ENCODE measurements at regions not wholly inside any gene's neighbourhood (a gene's known extent, or its start where the extent isn't known, plus 50 kb on each side); places are given as distances from the start of the nearest gene placed in this dataset.

- TF ChIP-seq, protein P1, sequence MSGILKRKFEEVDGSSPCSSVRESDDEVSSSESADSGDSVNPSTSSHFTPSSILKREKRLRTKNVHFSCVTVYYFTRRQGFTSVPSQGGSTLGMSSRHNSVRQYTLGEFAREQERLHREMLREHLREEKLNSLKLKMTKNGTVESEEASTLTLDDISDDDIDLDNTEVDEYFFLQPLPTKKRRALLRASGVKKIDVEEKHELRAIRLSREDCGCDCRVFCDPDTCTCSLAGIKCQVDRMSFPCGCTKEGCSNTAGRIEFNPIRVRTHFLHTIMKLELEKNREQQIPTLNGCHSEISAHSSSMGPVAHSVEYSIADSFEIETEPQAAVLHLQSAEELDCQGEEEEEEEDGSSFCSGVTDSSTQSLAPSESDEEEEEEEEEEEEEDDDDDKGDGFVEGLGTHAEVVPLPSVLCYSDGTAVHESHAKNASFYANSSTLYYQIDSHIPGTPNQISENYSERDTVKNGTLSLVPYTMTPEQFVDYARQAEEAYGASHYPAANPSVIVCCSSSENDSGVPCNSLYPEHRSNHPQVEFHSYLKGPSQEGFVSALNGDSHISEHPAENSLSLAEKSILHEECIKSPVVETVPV (CRISPR knock-in tag; IDR thresholded peaks at IDR 0.05) = no peak
- TF ChIP-seq ZFP3 (CRISPR knock-in tag; IDR thresholded peaks at IDR 0.05) = no peak
- TF ChIP-seq CSDC2 (CRISPR knock-in tag; IDR thresholded peaks at IDR 0.05) = no peak
- no peak for TF ChIP-seq ZC3H10 (CRISPR knock-in tag; IDR thresholded peaks at IDR 0.05)
- no peak for TF ChIP-seq TOX (CRISPR knock-in tag; IDR thresholded peaks at IDR 0.05; ENCODE audit: borderline replicate concordance)
- TF ChIP-seq GLIS3 (CRISPR knock-in tag; IDR thresholded peaks at IDR 0.05) = no peak
- no peak for TF ChIP-seq ZFP30 (CRISPR knock-in tag; IDR thresholded peaks at IDR 0.05)
- TF ChIP-seq, protein P2, sequence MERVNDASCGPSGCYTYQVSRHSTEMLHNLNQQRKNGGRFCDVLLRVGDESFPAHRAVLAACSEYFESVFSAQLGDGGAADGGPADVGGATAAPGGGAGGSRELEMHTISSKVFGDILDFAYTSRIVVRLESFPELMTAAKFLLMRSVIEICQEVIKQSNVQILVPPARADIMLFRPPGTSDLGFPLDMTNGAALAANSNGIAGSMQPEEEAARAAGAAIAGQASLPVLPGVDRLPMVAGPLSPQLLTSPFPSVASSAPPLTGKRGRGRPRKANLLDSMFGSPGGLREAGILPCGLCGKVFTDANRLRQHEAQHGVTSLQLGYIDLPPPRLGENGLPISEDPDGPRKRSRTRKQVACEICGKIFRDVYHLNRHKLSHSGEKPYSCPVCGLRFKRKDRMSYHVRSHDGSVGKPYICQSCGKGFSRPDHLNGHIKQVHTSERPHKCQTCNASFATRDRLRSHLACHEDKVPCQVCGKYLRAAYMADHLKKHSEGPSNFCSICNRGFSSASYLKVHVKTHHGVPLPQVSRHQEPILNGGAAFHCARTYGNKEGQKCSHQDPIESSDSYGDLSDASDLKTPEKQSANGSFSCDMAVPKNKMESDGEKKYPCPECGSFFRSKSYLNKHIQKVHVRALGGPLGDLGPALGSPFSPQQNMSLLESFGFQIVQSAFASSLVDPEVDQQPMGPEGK (CRISPR knock-in tag; IDR thresholded peaks at IDR 0.05; ENCODE audit: borderline replicate concordance) = no peak
- TF ChIP-seq BACH2 (CRISPR knock-in tag; IDR thresholded peaks at IDR 0.05; ENCODE audit: borderline replicate concordance) = no peak
- TF ChIP-seq RARB (CRISPR knock-in tag; IDR thresholded peaks at IDR 0.05) = no peak
- no peak for TF ChIP-seq TCF4 (CRISPR knock-in tag; IDR thresholded peaks at IDR 0.05; ENCODE audit: borderline replicate concordance)
- TF ChIP-seq CREB5 (CRISPR knock-in tag; IDR thresholded peaks at IDR 0.05; ENCODE audit: low read depth) = no peak
- TF ChIP-seq OSR1 (CRISPR knock-in tag; IDR thresholded peaks at IDR 0.05) = no peak
- no peak for TF ChIP-seq ESRRG (CRISPR knock-in tag; IDR thresholded peaks at IDR 0.05)
These were observed 98.6 kb downstream of the DACT2 start for GRCh38 chr6:168221000-168221399.

Measured in SK-N-SH treated with all-trans-retinoic acid at 6 μM for 48 hours (cell line).